ENCODE measurements at regions not wholly inside any gene's neighbourhood (a gene's known extent, or its start where the extent isn't known, plus 50 kb on each side); places are given as distances from the start of the nearest gene placed in this dataset.
"Not testable (repeated sequence)": the region's sequence is repeated elsewhere in the genome, so short reads cannot be mapped to it uniquely, and the experiment has no call there.

DNA sequence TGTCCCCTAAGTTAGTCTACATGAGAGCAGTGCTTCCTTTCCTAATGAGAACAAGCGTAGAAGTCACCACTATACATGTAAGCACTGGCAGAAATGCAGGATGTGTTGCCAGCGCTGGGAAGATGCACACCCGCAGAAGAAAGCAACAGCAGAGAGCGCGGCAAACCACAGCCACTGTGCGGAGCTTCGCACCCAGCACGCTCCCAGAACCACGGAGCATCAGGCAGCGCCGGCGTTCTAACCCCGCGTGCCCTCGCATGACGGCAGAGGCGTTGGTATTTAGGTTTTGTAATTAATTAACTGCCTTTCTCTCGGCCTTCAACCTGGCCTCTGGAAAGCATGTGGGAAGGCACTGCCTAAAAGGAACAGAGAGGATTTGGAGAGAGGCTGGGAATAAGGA, 69.1 kb downstream of the OLIG1 start:
- no peak for DNase-seq
- Mint-ChIP-seq H3K4me3 (no peak overlapping the region), H3K27ac (no peak overlapping the region), H3K4me1 (peaks cover 1% of the 10 kb centered on the region), H3K9me3 (no peaks in the 10 kb centered on the region), H3K36me3 (no peaks in the 10 kb centered on the region), H3K27me3 (peaks cover 8% of the 10 kb centered on the region)
- no peak for ATAC-seq (ENCODE audit: low read depth)
- POLR2A ChIA-PET, result no interaction called here

DNA sequence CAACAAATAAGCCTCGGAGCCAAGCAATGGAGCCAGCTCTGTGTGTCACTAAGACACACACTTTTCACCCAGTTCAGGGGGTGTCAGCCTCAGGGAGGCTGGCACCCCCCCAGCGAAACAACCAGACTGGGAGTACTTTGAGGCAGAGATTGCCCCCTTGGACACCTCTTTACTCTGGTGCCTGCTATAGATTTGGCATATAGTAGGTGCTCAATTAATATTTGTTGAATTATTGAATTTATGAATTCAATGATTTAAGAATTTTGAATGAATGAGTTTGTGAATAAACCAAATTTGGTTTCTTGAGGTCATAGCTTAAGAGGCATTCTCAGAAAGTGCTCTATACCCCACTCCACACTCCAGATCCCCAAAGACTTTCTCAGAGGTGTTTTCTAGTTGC, 70.3 kb downstream of the OLIG1 start:
- DNase-seq (no peak), ATAC-seq (ENCODE audit: low read depth) (no peak)
- H3K4me3 Mint-ChIP-seq, result no peak overlapping the region
- H3K4me1 Mint-ChIP-seq, result peaks cover 1% of the 10 kb centered on the region
- POLR2A ChIA-PET, result no interaction called here
- H3K27me3 Mint-ChIP-seq, result peaks cover 15% of the 10 kb centered on the region
- no peaks in the 10 kb centered on the region for H3K9me3 Mint-ChIP-seq
- no peak overlapping the region for H3K27ac Mint-ChIP-seq
- no peaks in the 10 kb centered on the region for H3K36me3 Mint-ChIP-seq

DNA sequence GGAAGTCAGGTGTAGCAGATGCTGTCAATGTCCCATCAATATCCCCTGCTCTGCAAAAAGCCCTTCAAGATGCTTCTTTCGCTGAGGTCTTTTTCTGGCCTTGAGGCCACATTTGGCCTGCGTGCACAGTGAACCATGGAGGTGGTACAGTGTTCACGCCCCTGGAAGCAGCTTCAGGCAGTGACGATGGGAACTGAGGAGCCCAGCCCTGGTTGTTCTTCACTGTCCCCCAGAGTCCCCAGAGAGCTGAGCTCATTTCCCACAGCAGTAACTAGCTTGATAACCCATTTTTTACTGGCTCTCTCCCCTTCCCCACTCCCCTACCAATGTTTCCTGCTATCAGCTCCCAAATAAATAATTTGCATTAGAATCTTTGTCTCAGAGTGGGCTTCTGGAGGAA, 76.5 kb downstream of the OLIG1 start:
- H3K36me3 Mint-ChIP-seq, result no peaks in the 10 kb centered on the region
- peaks cover 21% of the 10 kb centered on the region for H3K27me3 Mint-ChIP-seq
- no peak overlapping the region for H3K4me3 Mint-ChIP-seq
- H3K27ac Mint-ChIP-seq, result no peak overlapping the region
- H3K4me1 Mint-ChIP-seq, result peaks cover 3% of the 10 kb centered on the region
- ATAC-seq (ENCODE audit: low read depth) (no peak), DNase-seq (no peak)
- H3K9me3 Mint-ChIP-seq, result no peaks in the 10 kb centered on the region
- POLR2A ChIA-PET, result no interaction called here

DNA sequence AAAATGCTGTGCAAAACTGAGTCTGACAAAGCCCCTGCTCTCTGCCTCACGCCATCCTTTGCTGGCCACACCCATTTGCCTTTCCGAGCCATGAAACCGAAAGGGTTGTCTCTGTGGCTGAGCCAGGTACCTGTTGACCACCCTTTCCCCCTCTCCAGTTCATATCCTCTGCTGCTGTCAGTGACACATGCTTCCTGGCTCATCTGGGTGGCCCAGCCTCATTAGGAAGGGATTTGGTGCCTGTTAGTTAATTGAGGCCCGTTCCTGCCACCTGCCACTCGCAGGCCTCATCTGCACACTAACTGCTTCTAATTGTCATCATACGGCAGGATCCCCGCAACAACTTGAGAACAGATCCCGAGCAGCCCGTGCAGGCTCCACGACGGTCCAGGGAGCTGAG, 79.2 kb downstream of the OLIG1 start:
- peaks cover 9% of the 10 kb centered on the region for H3K4me1 Mint-ChIP-seq
- H3K4me3 Mint-ChIP-seq, result no peak overlapping the region
- peaks cover 36% of the 10 kb centered on the region for H3K27me3 Mint-ChIP-seq
- ATAC-seq (ENCODE audit: low read depth), result no peak
- DNase-seq, result no peak
- H3K36me3 Mint-ChIP-seq, result no peaks in the 10 kb centered on the region
- POLR2A ChIA-PET, result no interaction called here
- no peak overlapping the region for H3K27ac Mint-ChIP-seq
- no peaks in the 10 kb centered on the region for H3K9me3 Mint-ChIP-seq

DNA sequence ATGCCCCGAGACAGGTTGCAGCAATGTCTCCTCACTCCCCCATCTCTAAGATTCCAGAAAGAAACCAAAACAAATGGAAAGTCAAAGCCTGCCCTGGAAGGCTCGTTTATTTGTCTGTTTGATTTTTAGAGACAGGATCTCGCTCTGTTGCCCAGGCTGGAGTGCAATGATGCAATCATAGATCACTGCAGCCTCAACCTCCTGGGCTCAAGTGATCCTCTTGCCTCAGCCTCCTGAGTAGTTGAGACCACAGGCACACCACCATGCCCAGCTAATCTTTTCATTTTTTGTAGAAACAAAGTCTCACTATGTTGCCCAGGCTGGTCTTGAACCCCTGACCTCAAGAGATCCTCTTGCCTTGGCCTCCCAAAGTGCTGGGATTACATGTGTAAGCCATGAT, 78.8 kb upstream of the IFNAR2 start:
- H3K4me1 Mint-ChIP-seq; H3K9me3 Mint-ChIP-seq; H3K27ac Mint-ChIP-seq; H3K4me3 Mint-ChIP-seq; ATAC-seq (ENCODE audit: low read depth); DNase-seq; POLR2A ChIA-PET; H3K36me3 Mint-ChIP-seq: not testable (repeated sequence)
- H3K27me3 Mint-ChIP-seq, result peaks cover 27% of the 10 kb centered on the region

DNA sequence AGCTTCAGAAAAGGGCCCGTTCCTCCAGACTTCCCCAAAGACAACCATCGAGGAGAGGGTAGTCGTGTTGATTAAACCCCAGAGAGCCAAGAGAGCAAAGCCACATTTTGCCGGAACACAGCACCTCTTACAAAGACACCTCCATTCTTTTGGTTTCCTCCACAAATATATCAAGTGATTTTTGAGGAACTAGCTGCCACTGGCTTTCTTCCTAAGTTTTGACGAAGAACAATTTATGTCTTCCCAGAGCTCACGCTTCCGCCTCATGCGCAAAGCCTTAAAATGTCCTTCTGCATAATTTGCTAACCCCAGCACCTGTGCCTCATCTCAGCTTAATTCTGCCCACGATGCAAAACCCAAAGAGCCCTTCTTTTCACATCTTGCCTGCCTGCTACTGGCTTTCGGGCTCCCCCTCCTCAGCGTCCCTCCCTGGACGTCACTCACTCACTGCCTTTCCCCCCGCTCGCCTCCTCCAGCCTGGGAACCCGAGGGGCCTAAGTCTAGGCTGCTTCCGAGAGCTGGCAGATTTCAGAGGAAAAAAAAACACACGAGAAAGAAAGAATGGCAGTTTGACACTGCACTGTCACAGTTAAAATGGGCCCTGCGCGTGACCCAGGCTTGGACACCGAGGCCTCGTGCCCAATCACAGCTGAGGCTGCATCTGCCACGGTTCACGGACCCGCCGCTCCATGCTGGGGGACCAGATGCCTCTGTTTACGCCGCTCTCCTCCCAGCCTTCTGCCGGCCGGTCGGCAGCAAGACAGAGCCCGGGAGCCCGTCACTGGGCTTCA, 77.6 kb upstream of the IFNAR2 start:
- Mint-ChIP-seq H3K9me3 (no peaks in the 10 kb centered on the region), H3K36me3 (no peaks in the 10 kb centered on the region), H3K27me3 (peaks cover 32% of the 10 kb centered on the region), H3K4me3 (no peak overlapping the region), H3K27ac (no peak overlapping the region), H3K4me1 (peaks cover 9% of the 10 kb centered on the region)
- DNase-seq (no peak), ATAC-seq (ENCODE audit: low read depth) (no peak)
- POLR2A ChIA-PET, result no interaction called here

DNA sequence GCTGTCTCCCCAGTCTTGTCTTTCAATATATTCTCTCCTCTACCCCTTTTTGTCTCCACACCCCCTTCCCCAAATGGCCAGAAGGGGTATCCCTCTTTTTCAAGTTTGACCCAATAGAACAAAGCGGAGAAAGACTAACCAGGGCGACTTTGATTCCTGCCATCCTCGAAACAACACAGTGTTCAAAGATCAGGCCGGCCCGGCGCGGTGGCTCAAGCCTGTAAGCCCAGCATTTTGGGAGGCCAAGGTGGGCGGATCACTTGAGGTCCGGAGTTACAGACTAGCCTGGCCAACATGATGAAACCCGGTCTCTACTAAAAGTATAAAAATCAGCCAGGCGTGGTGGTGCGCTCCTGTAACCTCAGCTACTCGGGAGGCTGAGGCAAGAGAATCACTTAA, 77.0 kb upstream of the IFNAR2 start:
- Mint-ChIP-seq H3K36me3 (no peaks in the 10 kb centered on the region), H3K4me3 (no peak overlapping the region), H3K27ac (no peak overlapping the region), H3K4me1 (peaks cover 9% of the 10 kb centered on the region), H3K27me3 (peaks cover 35% of the 10 kb centered on the region), H3K9me3 (no peaks in the 10 kb centered on the region)
- ATAC-seq (ENCODE audit: low read depth) (no peak), DNase-seq (no peak)
- POLR2A ChIA-PET, result no interaction called here

DNA sequence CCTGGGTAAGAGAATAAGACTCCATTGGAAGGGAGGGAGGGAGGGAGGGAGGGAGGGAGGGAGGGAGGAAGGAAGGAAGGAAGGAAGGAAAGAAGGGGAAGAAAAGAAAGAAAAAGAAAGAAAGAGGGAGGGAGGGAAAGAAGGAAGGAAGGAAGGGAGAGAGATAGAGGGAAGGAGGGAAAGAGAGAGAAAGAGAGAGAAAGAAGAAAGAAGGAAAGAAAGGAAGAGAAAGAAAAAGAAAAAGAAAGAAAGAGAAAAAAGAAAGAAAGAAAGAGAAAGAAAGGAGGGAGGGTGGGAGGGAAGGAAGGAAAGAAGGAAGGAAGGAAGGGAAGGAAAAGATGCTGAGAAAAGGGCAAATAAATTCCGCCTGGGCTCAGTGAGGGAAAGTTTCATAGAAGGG, 74.7 kb upstream of the IFNAR2 start:
- POLR2A ChIA-PET, result no interaction called here
- H3K9me3 Mint-ChIP-seq, result no peaks in the 10 kb centered on the region
- no peak for ATAC-seq (ENCODE audit: low read depth)
- DNase-seq, result no peak
- no peak overlapping the region for H3K27ac Mint-ChIP-seq
- peaks cover 44% of the 10 kb centered on the region for H3K27me3 Mint-ChIP-seq
- no peaks in the 10 kb centered on the region for H3K36me3 Mint-ChIP-seq
- peaks cover 7% of the 10 kb centered on the region for H3K4me1 Mint-ChIP-seq
- H3K4me3 Mint-ChIP-seq, result no peak overlapping the region

DNA sequence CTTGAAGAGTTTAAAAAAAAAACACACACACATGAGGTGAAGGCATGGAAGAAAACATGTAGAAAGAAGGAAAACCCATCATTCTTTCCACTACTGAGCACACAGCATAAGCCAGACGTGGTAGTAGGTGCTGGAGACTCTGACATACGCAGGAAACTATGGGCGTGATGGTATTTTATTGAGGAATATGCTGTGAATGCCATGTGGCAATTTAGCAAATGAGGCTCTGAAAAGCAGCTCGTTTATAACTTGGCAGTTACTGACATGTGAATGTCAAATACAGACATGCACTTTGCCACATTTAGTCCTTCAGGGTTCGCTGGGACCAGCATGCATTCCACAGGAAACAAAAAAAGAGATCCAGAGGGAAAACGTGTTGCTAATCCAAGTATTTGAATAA, 74.3 kb upstream of the IFNAR2 start:
- POLR2A ChIA-PET, result no interaction called here
- no peak for ATAC-seq (ENCODE audit: low read depth)
- Mint-ChIP-seq H3K4me1 (peaks cover 7% of the 10 kb centered on the region), H3K4me3 (no peak overlapping the region), H3K36me3 (no peaks in the 10 kb centered on the region), H3K9me3 (no peaks in the 10 kb centered on the region), H3K27ac (no peak overlapping the region), H3K27me3 (peaks cover 46% of the 10 kb centered on the region)
- no peak for DNase-seq

DNA sequence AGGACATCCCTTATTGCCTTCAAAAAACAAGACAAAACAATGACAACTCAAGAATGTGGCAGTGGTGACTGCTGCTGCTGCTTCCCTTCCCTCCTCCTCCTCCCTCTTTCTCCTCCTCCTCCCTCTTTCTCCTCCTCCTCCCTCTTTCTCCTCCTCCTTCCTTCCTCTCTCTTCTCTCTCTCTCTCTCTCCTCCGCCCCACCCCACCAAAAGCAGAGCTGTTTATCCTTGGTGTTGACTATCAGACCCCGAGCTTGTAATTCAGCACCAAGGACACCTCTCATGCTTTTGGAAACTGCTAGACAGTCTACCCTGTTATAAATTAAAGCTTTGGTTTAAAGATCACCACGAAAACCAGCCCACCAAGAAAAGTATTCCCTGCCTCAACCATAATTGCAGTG, 72.4 kb upstream of the IFNAR2 start:
- DNase-seq (no peak), ATAC-seq (ENCODE audit: low read depth) (no peak)
- no peak overlapping the region for H3K4me3 Mint-ChIP-seq
- H3K36me3 Mint-ChIP-seq, result no peaks in the 10 kb centered on the region
- peaks cover 38% of the 10 kb centered on the region for H3K27me3 Mint-ChIP-seq
- no peaks in the 10 kb centered on the region for H3K9me3 Mint-ChIP-seq
- H3K4me1 Mint-ChIP-seq, result no peaks in the 10 kb centered on the region
- no peak overlapping the region for H3K27ac Mint-ChIP-seq
- POLR2A ChIA-PET, result no interaction called here

DNA sequence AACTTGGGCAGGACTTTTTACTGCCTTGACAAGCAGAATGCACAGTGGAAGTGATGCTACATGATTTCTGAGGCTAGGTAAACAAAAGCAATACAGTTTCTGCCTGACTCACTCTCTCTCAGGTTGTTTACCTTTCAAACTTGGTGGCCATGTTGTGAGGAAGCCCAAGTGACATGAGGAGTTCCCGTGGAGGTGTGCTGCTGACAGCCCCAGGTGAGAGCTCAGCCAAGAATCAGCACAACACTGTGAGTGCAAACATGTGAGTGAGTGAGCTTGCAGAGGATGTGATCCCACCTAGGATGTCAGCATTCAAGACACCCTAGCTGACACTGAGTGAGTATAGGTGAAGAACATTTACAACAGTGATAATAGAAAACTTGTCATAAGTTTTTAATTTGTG, 71.1 kb upstream of the IFNAR2 start:
- Mint-ChIP-seq H3K9me3 (no peaks in the 10 kb centered on the region), H3K27me3 (peaks cover 32% of the 10 kb centered on the region), H3K4me3 (no peak overlapping the region), H3K36me3 (no peaks in the 10 kb centered on the region), H3K27ac (no peak overlapping the region), H3K4me1 (no peaks in the 10 kb centered on the region)
- POLR2A ChIA-PET, result no interaction called here
- no peak for DNase-seq
- ATAC-seq (ENCODE audit: low read depth), result no peak

DNA sequence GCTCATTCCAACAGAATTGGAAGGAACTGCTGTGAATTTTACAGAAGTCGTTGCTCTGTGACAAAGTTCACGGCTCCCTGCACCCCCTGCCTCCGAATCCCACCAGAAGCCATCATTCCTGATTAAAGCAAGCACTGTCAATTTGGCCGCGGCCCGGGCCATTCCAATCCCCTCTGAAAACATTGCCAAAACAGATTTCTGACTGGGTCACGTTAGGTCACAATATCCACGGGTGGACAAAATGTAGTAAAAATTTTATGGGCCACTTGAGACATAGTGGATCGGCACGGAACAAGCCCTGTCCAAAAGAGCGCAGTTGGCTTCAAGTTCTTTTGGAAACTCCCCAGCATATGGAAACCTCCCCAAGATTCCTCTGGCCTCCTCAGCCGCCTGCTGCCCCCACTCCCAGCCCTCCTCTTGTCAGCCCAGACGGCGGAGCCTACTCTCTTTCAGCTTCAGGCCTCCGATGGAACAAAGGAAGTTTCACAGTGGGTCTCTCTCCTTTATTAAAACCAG, 67.2 kb upstream of the IFNAR2 start:
- no peaks in the 10 kb centered on the region for H3K4me1 Mint-ChIP-seq
- no peaks in the 10 kb centered on the region for H3K36me3 Mint-ChIP-seq
- no peaks in the 10 kb centered on the region for H3K9me3 Mint-ChIP-seq
- H3K27ac Mint-ChIP-seq, result no peak overlapping the region
- H3K27me3 Mint-ChIP-seq, result peaks cover 21% of the 10 kb centered on the region
- no peak for ATAC-seq (ENCODE audit: low read depth)
- POLR2A ChIA-PET, result no interaction called here
- DNase-seq, result no peak
- no peak overlapping the region for H3K4me3 Mint-ChIP-seq

DNA sequence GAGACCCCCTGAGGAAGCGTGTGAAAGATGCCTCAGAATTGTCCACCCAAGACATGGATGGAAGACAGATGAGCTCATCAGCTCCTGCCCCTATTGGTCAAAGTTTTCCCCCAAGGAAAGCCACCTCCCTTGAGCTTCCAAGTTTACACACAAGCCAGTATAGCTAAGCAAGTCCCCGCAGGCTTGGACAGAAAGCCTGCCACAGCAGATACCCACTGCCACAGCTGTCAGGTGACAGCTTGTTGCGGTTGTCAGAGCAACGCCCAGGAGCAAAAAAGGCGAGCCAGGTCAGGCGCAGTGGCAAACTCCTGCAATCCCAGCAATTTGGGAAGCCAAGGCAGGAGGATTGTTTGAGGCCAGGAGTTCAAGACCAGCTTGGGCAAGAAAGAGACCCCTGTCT, 60.9 kb upstream of the IFNAR2 start:
- H3K9me3 Mint-ChIP-seq, result peaks cover 2% of the 10 kb centered on the region
- no peak overlapping the region for H3K4me3 Mint-ChIP-seq
- POLR2A ChIA-PET, result no interaction called here
- DNase-seq, result no peak
- no peak overlapping the region for H3K27ac Mint-ChIP-seq
- no peaks in the 10 kb centered on the region for H3K36me3 Mint-ChIP-seq
- H3K4me1 Mint-ChIP-seq, result no peaks in the 10 kb centered on the region
- H3K27me3 Mint-ChIP-seq, result peaks cover 17% of the 10 kb centered on the region
- no peak for ATAC-seq (ENCODE audit: low read depth)

DNA sequence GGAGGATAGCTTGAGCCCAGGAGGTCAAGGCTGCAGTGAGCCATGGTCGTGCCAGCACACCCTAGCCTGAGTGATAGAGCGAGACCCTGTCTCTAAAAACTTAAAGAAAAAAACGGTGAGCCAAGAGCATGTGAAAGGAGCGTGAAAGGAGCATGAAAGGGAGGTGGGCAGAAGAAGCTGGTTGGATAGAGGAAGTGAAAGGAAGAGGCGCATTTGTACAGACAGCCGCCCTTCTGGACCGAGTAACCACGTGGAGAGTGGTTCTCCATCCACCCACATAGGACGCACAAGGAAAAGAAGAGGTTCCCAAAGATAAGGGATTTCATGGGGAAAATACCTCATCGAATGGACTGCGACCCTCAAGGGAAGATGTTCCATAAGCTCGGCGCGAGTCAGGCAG, 60.4 kb upstream of the IFNAR2 start:
- DNase-seq, result no peak
- H3K4me1 Mint-ChIP-seq, result no peaks in the 10 kb centered on the region
- H3K4me3 Mint-ChIP-seq, result no peak overlapping the region
- no peak overlapping the region for H3K27ac Mint-ChIP-seq
- H3K27me3 Mint-ChIP-seq, result peaks cover 18% of the 10 kb centered on the region
- H3K36me3 Mint-ChIP-seq, result no peaks in the 10 kb centered on the region
- POLR2A ChIA-PET, result no interaction called here
- no peak for ATAC-seq (ENCODE audit: low read depth)
- H3K9me3 Mint-ChIP-seq, result peaks cover 2% of the 10 kb centered on the region

All from activated naive CD8-positive, alpha-beta T cell treated with anti-CD3 and anti-CD28 coated beads, Interleukin-2, amount 10 ng/mL, durations not matched to agents 7 days and 5 days (primary cell).